Ureter (tissue), 1 donor: ENCODE measurements at regions not wholly inside any gene's neighbourhood (a gene's known extent, or its start where the extent isn't known, plus 50 kb on each side); places are given as distances from the start of the nearest gene placed in this dataset.

Source experiments
- DNase-seq: peaks from one replicate; pipeline ENCODE4 v3.0.0-alpha.2; 2020; ENCODE audit warnings: low spot score
- donor health status: DM: yes; HTN: yes; CAD: no.

DNA sequence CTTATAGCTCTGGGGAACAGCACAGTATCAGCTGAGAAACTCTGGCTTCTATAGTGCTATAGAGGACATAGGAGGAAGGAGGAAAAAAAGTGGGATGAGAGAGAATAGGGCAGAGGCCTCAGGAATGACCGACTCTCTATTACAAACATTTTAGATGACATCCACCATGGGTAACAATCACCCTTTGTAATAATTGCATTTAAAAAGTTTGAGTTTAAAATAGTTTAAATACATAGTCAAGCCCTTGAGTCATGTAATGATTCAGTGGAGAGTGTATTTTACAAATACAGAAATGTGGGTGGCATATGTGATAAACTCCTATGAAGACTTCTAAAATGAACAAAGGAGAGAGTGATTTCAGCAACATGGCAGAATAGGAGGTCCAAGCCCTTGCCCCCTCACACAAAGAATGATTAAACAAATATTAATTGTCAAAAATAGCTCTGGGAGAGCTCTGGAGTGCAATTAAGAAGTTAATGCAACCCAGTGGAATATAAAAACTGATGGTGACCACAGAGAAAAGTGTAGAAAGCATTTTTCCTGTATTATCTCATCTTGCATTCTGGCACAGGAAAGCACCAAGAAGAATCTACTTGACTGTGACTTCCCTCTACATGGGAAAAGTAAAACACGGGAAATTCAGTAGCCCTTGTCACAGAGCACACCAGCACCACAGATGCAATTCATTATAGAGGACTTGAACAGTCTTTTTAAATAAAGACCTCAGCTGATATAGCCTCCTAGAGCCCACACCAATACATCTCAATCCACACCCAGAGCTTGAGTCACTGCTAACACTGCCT is 569.0 kb upstream of the SORCS1 start:
- DNase-seq, result no peak

DNA sequence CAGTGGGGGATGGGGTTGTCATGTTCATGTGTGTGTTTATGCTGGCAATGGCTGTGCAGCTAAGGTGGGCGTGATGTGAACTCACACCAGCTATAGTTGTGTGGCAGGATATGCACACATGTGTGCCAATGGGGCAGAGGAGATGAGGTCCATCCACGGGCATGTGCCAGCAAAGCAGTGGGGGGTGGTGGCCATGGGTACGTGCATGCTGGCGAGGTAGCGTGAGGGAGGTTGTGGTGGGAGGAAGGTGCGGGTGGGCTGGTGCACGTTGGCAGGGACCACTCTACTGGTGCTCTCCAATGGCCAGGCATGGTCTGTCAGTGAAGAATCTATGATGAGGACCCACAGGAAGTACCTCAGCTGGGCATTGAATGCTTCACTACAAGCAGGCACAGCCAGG is 567.5 kb upstream of the SORCS1 start:
- DNase-seq, result no peak

DNA sequence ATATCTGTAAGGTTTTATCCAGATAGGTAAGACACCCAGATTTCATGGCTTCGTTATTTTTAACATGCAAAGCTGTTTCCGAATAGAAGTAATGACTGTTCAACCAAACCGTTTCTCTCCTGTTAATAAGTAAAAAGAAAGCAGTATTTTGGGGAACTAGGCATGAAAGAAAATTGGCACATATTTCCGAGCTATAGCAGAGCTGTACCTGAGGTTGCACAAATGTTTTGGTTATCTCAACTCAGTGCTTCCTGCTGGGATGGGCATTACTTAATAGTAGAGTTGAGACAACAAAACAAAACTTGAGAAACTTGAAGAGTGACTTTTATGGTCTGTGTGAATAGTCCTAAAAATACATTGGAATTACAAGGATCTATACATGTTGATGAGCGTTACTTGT is 564.3 kb upstream of the SORCS1 start:
- no peak for DNase-seq

DNA sequence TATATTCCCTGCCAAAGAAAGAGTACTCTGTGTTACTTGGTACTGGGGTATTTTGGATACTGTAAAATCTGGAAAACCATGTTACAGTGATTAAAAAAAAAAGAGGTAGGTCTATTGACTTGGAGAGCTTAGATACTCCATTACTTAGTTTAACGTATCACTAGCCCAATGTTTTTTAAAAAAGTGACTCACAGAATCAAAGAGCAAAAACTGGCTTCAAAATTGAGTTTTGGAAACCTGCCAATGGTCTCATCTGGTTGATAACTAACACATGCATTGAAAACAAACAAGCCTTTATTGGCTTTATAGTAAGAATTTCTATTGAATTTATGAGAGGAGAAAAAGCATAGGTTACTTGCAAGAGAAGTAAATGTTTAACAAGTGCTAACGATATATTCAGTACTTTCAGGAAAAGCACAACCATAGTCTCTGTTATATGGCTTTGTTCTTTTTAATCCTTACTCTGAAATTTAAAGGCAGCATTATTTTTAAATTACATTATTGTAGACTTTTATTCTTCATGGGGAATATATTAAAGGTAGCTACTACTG is 563.3 kb upstream of the SORCS1 start:
- DNase-seq, result no peak

DNA sequence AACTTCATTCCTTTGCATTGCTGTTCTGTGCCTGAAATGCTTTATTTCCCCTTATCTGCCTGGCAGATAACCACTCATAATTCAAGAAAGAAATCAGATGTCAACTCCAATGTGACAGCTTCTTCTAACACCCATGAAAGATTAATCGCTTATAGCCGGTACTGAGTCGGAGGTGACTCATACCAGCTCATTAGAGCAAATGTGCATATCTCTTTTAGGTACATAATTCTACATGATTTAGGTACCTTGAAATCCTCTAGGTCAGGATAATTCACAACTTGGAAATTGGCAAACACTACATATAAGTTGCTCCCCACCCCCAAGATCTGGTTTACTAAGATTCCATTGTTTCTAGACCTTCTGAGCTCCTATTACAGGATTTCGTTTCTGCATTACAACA is 554.4 kb upstream of the SORCS1 start:
- DNase-seq, result no peak

DNA sequence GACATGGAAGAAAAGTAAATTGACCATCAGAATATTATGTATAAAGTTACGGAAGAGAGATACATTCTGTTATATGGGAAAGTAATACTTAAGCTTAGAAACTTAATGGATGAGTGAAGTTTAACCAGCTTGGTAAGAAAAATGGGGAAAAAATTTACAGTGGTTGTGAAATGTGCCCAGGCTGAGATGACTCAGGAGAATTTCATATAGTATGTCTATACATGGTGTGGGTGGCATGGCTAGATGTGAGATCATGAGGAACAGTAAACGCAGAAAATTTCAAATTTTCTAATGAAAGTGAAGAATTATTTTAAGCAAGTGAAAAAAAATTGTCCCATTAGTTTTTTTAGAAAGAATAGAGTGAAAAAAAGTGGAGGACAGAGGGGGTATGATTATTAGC is 552.5 kb upstream of the SORCS1 start:
- DNase-seq, result no peak

DNA sequence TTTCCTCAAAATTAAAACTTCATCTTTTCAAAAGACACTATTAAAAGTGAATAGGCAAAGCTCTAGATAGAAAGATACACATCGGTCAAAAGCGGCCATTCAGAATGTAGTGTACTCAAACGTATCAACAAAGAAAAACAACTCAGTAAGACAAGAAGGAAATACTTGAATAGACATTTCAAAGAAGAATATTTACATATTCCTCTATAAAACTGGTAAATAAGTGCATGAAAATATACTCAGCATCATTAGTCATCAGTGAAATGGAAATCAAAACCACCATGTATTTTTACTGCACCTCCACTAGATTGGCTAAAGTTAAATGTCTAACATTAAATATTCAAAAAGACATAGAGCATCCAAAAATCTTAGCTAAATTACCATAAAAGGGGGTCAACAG is 551.1 kb upstream of the SORCS1 start:
- DNase-seq, result no peak

DNA sequence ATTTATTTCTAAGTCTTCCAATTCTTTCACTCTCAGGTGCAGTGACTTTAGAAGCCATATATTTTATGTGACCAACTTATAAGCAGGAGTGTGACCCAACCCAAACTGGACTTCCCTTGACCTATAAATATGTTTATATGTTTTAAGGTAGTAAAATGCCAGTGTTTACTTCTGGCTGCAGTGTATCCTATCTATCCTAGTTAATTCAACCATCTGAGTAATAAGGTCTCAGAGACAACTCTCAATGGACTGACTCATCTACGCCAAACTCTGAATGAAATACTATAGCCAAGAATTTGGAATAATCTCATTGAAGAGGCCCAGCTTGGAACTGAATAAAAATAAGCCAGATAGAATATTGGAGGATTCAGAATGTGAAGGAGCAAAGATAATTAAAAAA is 544.5 kb upstream of the SORCS1 start:
- DNase-seq, result no peak

DNA sequence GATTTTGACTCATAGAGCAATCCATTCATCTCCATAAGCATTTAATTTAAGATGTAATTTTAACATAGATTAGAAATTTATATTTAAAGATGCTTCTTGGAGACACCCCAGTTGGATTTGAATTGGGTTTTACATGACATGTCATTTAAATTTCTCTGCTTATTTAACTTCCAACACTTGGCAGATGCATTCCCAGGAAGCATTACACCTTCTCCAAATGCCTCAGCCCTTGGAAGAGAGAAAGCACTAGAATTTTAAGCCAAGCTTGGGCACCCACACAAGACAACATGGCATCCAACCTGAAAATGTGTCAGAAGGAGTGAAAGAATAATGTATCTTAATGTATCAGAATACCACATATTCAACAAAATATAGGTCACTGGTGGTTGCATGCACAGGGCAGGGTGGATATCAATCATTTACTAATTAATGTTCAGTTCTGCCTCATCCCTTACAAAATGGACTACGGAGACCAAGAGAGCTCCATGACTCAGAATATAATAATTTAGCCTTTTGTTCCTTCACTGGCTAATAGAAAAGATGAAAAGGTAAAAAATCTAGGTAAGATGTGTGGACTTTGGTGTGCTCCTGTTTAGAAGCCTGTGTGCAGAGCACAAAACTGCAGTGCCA is 541.7 kb upstream of the SORCS1 start:
- no peak for DNase-seq

DNA sequence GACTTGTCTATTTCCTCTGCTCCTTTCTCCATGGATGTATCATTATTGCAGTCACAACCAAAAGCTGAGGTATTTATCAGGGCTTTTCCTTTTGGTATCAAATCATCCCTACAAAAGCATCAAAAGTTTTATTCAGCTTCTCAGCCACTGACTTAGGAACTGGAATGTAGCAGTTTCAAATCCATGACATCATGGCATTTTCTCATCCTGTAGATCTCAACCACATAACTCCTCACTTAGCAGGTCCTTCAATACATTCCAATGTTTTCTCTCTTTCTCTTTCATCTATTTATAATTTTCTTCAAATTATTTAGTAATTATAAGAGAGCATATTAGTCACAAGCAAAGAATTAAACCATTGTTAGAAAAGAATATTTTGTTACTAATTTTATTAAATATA is 537.4 kb upstream of the SORCS1 start:
- no peak for DNase-seq

DNA sequence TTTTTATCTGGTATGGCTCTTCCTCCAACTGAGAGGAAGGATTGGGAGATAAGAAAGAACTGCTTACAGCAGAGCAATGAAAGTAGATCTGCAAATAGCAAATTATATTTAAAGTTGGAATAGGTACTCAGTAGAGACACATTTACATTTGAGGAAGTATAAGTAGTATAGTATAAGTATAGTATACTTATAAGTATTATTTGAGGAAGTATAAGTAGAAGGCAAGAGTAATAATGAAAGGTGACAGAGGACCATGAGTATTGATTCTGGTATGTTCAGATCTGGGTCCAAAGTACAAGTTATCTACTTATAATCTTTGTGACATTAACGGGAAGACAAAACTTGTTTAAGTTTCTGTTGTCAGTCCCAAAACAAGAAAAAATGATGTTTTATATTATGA is 527.6 kb upstream of the SORCS1 start:
- DNase-seq, result no peak

DNA sequence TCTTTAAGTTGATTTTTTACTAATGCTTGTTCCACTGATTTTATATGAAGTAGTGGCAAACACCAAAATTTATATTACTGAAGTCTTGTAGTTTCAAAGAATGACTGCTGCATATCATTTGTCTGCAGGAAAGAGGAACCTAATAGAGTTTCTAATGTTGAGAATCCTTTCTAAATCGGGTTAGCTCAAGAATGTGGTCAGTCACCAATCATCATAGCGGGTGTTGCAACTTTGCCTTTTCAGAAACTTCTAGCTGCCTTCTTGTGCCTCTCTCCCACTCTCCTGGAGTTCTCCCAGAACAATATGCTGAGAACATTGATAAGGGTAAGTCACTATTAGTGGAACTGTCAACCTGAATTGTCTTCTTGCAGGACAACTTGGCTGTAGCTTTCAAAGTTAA is 524.8 kb upstream of the SORCS1 start:
- DNase-seq, result no peak

DNA sequence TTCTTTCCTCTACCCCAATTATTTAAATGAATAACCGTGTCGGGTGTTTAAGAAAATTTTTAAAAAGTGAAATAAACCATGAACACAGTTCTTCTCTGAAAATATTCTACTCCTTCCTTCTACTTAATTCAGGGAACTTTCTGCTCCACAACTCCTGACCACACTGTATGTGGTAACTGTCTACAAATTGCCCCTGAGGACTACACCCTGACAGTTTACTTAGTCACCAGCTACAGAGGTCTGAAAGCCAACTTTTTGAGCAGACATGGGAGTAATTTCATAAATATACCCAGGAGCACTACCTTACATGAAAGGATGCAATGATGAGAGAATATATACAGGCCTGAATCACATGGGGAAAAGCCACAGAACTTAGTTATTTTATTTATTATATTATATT is 523.2 kb upstream of the SORCS1 start:
- DNase-seq, result no peak

DNA sequence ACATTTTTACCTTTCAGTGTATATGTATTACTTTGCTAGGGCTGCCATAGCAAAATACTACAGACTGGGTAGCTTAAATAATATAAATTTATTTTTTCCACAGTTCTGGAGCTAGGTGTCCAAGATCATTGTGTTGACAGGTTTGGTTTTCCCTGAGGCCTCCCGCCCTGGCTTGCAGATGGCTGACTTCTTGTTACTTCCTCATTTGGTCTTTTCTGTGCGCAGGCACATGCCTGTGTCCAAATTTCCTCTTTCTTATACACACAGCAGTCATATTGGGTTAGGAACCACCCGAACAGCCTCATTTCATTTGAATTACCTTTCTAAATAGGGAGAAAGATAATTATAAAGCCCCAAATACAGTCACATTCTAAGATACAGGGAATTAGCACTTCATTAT is 521.6 kb upstream of the SORCS1 start:
- DNase-seq, result no peak

DNA sequence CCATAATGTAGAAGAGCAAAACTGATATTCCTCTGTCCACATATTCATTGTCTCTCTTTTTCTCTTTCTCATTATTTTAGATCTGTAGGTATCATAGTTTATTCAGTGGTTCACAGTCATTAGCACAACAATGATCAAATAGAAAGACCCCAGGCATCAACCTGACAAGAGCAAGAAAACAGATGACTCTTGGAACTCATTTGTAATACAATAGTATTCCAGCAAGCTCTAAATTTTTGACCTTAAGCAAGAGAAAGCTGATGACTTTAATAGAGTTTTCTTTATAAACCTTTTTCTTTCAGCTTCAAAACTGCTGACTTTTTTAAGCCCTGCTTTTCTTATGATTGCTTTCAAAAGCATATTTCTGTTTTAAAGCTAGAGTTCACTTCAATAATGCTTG is 507.5 kb upstream of the SORCS1 start:
- DNase-seq, result no peak

DNA sequence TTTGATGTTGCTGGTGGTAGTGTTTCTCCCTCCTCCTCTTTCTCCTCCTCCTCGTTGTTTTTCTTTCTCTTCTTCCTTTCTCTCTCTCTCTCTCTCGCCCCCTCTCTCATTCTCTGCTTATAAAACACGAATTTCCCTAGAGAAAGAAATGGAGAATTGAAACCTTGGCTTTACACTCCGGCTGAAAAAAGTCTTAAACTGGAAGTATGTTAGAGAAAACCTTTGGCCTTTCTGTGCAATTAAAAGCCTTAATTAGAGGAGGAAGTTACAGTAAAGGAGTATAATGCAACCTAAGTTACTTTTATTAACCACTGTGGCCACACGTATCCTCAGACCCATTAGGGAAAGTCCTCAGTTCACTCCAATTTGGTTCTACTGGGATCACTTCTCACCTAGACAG is 501.7 kb upstream of the SORCS1 start:
- DNase-seq, result no peak

DNA sequence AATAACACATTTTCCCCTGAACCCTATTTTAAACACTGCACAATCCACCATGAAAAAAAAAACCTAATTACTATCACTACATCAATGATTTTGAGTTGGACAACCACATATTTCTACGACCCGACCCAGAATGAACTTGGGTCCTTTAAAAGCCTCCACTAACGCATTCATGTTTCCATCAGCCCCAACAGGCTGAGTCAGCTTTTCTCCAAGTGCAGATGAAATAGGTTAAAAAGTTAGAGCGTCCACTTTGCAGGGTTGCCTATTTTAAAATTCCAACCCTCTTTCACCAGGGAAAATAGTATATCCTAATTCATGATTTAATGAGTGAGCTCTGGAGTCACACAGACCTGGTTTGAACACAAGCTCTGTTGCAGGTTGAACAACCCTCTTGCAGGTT is 501.0 kb upstream of the SORCS1 start:
- no peak for DNase-seq

DNA sequence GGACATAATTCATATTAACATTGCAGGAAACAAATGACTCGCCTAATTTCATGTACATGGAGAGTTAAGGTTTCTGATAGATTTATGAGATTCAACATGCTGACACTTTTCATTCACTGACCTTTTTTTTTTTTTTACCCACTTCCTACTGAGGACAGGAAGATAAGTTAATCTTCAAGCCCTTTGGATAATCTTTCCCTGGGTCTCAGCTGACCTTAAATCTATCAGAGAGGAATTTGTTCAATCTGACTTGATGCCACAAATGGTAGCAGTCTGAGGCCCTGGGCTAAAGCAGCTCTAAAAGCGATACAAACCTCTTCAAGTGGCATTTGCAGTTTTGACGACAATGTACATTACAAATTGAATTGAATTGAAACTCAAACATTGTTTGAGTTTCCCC is 493.3 kb upstream of the SORCS1 start:
- DNase-seq, result no peak

DNA sequence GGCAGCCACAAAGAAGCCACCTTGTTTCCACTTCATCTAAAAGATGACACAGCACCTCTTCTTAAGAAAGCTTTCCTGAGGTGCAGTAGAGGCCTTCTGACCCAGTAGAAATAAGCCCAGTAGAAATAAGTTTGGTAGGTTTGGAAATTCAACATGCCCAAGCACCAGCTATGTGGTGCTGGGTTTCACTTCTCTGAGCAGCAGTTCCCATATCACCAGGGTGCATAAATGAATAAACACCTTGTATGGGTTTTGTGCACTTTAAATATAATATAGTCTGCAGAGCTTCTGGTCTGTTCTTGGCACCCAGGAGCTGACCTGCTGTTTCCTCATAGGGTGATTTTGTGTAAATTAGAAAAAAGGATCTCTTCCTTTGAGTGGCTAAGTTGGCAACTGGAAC is 492.4 kb upstream of the SORCS1 start:
- DNase-seq, result no peak

DNA sequence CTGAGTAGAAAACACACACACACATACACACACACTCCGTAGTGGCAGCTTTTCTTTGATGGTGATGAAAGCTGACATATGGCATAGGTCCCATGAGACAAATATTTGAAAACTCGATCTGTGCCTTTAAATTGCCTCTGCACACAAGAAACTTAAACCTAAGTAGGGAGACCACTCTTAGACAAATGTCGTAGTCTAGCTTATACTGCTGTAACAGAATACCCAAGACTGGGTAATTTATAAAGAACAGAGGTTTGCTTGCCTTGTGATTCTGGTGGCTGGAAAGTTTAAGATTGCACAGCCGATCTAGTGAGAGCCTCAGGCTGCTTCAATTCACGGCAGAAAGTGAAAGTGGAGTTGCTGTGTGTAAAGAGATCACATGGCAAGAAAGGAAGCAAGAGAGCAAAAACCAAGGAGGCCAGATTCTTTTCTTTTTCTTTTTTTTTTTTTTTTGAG is 489.4 kb upstream of the SORCS1 start:
- DNase-seq, result no peak

DNA sequence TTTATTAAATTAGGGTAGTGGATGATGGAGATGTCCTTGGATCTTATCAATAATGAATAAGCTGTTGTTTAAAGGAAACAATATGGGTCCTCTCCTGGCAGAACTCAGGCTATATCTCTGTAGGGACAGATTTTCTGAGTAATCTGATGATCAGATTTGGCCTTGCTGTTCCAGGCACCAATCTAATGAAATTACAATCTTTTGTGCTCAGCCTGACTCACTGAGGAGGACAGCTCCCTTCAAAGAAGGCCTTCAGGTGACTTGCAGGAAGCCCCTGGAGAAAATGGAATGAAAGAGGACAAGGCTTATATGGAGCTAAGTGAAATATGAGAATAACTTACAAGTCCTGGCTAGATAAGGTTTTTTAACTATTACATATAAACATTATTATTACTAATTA is 486.4 kb upstream of the SORCS1 start:
- DNase-seq, result no peak

DNA sequence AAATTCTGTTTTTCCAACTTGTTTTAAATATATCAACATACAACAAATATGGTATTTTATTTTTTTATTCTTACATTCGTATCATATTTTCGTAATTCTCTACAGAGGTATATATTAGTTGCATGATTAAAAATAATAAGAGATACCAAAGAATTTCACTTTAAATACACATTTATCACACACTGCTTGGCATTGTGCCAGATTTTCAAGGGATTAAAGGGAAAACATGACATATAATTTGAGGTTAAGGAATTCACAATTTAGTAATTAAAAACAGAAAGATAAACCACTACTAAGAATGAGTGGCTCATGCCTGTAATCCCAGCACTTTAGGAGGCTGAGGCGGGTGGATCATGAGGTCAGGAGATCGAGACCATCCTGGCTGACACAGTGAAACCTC is 484.7 kb upstream of the SORCS1 start:
- no peak for DNase-seq

DNA sequence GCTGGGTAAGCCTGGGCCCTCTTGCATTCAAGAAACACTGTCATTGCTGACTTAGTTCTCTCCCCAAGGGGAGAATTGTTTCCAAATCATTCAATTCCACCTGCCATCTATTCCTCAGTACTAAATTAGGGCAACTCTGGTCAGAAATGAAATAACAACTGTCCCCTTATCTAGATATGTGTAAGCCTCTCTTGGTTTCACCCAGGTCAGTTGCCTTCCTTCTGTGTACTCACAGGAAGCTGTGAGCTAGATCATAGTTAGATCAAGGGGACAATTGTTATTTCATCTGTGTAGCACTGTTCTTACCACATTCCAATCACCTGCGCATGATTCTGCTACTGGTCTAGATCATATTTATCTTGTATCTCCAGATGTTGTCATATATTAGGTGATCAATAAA is 483.0 kb upstream of the SORCS1 start:
- DNase-seq, result no peak

DNA sequence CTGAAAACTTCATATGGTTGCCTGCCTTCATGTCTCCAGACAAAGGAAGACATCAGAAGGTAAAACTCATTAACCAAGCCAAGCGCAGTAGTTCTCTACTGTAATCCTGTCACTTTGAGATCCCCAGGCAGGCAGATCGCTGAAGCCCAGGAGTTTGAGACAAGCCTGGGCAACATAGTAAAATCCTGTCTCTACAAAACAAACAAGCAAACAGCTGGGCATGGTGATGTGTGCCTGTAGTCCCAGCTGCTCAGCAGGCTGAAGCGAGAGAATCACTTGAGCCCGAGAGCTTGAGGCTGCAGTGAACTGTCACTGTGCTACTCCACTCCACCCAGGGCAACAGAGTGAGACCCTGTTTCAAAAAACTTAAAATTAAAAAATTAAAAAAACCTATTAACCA is 467.4 kb upstream of the SORCS1 start:
- no peak for DNase-seq
